NOMO-1 treated with DMSO at 0.1 percent for 48 hours (cell line): ENCODE measurements at regions not wholly inside any gene's neighbourhood (a gene's known extent, or its start where the extent isn't known, plus 50 kb on each side); places are given as distances from the start of the nearest gene placed in this dataset.
A peak's percentile ranks its signal among the peaks of the same experiment; 100 is the strongest.
"Not testable (repeated sequence)": the region's sequence is repeated elsewhere in the genome, so short reads cannot be mapped to it uniquely, and the experiment has no call there.

ENCODE experiments used
- DNase-seq: peaks from one replicate; lab custom pipeline; 2025; ENCODE audit not compliant: unreplicated experiment; lab: John Stamatoyannopoulos, UW

DNA sequence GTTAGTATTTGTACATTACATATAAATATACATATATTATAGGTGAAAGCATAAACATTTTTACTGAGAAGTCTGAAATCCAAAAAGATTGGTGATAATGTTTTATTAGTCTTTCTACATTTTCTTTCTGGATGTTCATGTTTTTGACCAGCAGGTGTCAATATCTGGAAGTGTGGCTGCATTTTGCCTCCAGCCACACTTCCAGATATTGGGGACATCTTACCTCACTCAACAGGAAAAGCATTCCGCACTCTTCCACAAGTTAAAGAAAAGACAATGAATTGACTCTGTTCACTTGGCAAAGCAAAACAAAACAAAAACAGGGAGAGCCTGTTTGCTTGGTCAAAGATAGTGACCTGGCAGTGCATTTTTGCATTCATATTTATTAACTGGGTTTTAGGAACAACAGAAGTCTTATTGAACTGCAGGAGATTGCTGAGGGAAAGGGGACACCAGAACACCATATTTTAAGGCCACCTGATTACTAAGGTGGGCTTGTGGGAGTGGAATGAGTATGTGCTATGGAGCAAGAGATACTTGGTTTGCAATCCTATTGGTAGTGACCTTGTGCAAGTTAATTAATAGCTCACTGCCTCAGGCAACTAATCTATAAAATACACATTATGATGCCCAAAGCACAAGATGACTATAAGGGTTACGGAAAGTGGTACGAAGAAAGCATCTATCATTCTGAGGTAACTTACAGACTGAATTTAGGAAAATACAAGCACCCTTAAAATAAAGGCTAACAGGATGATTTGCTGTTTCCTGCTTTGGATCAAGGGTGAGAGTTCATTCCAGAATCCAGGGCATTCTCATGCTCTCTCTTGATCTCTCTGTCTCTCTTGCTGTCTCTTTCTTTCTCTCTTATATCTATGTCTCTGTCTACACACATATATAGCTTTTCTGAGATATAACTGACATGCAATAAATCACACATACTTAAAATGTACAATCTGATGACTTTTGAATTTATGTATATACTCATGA is 389.9 kb upstream of the EMCN start:
- no peak for DNase-seq

DNA sequence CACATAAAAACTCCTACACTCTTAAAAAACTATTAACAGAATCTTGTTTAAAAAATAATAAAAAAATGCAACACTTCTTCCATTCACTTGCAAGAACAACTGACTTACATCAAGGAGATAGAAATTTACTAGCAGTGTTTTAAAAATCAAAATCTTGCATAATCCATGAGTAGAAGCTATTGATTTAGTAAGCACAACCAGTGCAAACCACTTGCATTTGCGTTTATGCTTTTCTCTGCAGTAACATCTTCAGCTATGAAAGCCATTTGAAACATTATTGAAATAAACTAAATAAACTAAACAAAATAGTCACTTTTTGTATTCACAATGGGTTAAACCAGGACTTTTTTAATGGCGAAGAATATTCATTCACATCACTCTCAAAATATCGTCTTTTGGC is 389.2 kb upstream of the EMCN start:
- DNase-seq: no peak

DNA sequence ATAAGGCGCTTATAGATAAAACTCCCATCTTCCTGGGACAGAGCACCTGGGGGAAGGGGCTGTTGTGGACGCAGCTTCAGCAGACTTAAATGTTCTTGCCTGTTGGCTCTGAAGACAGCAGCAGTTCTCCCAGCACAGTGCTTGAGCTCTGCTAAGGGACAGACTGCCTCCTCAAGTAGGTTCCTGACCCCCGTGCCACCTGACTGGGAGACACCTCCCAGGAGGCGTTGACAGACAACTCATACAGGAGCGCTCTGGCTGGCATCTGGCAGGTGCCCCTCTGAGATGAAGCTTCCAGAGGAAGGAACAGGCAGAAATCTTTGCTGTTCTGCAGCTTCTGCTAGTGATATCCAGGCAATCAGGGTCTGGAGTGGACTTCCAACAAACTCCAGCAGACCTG is 383.1 kb upstream of the EMCN start:
- not testable (repeated sequence) for DNase-seq

- no peak for DNase-seq
Observed at GRCh38 chr4:100900134-100900533, 382.3 kb upstream of the EMCN start.

- no peak for DNase-seq
Observed at GRCh38 chr4:100898844-100899243, 381.0 kb upstream of the EMCN start.

GRCh38 chr4:100895556-100896197 is 377.9 kb upstream of the EMCN start:
- DNase-seq: peak; percentile 48

DNA sequence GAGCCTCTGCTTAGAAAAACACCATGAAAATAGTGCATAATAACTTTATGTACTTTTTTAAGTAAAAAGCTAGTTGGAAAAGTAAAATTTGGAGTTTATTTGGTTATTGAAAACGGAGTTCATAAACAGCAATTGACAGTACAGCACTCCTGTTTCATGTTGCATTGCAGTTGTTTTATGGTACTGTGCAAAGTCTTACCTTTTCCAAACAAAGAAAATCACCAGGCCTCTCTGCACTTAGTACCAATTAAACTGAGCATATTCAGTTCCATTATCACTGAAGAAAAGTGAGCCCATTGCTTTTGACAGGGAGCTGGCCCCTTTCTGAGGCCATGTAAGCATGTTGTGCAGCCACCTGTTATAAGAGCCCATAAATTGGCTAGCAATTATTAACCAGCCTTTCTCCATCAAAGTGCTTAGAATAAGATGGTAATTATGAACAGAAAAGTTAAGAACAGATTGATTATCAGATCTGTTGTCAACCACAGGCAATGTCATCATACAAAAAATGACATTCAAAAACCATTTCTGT is 376.6 kb upstream of the EMCN start:
- DNase-seq: no peak

DNA sequence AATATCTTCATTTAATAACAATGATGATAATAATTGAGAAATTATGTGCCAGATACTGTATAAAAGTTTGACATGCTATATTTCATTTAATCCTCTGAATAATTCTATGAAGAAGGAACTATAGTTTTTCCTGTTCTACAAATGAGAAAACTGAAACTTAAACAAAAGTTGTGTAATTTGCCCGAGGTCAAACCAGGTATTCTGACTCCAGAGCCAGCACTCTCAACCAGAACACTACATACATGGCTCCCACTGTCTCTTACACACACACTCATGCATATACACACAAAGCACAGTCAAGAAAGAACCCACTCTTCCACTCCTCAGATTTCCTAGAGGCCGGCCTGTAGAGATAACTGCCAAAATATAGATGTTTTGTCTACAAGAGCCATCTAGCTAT is 374.0 kb upstream of the EMCN start:
- no peak for DNase-seq

- DNase-seq: no peak
Observed at GRCh38 chr4:100889898-100890297, 372.1 kb upstream of the EMCN start.

DNA sequence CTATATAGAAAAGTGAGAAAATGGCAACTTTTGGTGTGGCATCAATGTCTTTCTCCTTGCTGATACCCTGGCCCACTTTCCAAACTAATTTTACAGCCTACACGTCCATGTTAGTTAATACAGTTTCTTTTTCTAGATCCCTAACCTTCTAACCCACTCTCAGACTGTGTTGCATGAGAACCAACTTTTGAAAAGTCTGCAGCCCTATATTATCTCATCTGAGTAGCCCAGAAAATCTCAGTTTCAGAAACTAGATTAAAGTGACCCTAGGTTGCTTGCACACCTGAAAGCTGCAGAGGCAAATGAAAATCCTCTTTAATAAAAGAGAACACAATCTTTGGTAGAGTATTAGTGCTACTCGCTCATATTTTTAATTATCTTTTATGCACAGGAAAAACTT is 371.6 kb upstream of the EMCN start:
- no peak for DNase-seq

DNA sequence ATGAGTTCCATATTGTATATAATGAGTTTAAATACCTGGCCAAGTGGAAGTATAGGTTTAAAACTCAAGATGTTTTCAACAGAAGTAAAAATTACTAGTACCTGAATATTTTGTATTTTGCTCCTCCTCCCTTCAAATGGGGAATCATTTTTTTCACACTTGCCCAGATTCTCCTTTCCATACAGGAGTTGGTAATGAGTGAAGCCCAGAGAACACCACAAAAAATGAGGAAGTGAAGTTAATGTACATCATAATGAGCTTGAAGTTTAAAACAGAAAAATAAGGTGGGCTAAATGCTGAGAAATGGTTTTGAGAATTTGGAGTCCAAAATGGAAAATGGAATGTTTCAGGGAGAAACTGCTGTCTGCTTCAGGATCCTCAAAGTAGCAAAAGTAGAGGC is 364.8 kb upstream of the EMCN start:
- DNase-seq: peak; percentile 35

DNA sequence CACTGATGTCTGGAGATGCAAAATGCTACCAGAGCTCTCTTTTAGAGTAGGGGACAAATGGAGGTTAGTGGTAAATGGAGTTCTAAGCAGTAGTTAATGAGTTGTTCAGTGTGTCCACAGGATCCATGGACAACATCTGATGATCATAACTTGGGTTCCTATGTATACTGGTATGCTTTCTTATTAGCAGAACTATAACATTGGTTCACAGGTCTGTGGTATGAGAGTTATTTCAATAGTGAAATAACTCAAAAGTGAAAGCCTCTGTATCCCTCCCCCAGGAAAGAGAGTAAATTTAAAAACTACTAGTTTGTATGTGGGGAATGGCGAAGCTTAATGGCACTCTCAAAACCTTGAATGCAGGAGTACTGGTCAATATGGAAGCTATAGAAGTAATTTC is 363.5 kb upstream of the EMCN start:
- DNase-seq: no peak

- DNase-seq: no peak
Observed at GRCh38 chr4:100880011-100880410, 362.2 kb upstream of the EMCN start.

- no peak for DNase-seq
Observed at GRCh38 chr4:100879471-100879870, 361.6 kb upstream of the EMCN start.

GRCh38 chr4:100876546-100876945 is 358.7 kb upstream of the EMCN start:
- DNase-seq: no peak

GRCh38 chr4:100875296-100876068 is 357.7 kb upstream of the EMCN start:
- DNase-seq: no peak

DNA sequence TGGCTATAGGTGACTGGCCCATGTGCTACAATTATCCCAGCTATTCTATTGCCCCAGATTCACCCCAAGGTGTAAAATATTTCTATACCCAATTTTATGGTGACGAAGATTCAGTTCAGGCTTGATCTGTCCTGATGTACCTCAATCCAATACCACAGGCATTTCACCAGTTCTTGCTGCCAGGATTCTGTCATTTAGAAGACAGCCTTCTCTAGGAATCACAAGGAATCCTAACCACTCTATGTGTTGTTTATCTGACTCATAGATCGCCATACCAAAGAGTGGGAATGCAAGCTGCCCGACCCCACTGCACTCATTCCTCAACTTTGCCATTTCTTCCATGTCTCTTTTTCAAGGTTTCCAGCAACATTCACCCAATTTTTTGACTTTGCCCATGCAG is 355.0 kb upstream of the EMCN start:
- DNase-seq: no peak

- no peak for DNase-seq
Observed at GRCh38 chr4:100870940-100871772, 353.3 kb upstream of the EMCN start.

DNA sequence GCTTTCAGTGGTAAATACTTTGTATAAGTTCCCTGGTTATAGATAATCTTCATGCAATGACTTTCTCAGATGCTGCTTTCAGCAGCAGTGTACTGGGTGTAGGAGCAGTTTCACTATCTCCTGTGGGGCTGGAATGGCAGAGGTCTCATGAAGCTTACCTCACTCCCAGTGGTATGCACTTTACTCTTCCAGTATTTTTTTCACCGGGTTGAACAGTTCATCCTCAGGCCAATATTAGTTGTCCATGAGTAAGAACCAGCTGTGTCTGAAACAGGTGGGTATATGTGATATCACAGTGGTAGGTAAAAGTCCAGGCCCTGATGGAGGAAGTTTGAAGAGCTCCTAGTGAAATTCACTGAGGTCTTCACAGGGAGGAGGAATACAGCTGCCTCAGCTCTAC is 351.5 kb upstream of the EMCN start:
- no peak for DNase-seq

DNA sequence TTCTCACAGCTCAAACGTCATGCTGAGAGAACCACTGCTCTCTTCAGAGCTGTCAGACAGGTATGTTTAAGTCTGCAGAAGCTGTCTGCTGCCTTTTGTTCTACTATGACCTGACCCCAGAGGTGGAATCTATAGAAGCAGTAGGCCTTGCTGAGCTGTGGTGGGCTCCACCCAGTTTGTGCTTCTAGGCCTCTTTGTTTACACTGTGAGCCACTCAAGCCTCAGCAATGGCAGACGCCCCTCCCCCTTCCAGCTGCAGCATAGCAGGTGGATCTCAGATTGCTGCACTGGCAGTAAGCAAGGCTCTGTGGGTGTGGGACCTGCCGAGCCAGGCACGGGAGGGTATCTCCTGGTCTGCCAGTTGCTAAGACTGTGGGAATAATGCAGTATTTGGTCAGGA is 350.5 kb upstream of the EMCN start:
- not testable (repeated sequence) for DNase-seq
